Right kidney (tissue), 1 donor: ENCODE measurements at regions not wholly inside any gene's neighbourhood (a gene's known extent, or its start where the extent isn't known, plus 50 kb on each side); places are given as distances from the start of the nearest gene placed in this dataset.

ENCODE experiments used
- DNase-seq: peaks from one replicate; pipeline ENCODE4 v3.0.0-alpha.2; 2016

- no peak for DNase-seq
Measured at GRCh38 chr13:105509981-105510762, 1025.3 kb downstream of the EFNB2 start.

GRCh38 chr13:105506463-105506862 is 1029.0 kb downstream of the EFNB2 start:
- DNase-seq, result no peak

GRCh38 chr13:105502193-105502592 is 1033.3 kb downstream of the EFNB2 start:
- DNase-seq, result no peak

GRCh38 chr13:105497597-105497996 is 1037.9 kb downstream of the EFNB2 start:
- DNase-seq, result no peak

- DNase-seq, result no peak
Measured at GRCh38 chr13:105492216-105492615, 1043.2 kb downstream of the EFNB2 start.

GRCh38 chr13:105491345-105491744 is 1044.1 kb downstream of the EFNB2 start:
- DNase-seq, result no peak

GRCh38 chr13:105485081-105485480 is 1050.4 kb downstream of the EFNB2 start:
- no peak for DNase-seq

- DNase-seq, result no peak
Measured at GRCh38 chr13:105474983-105475610, 1060.4 kb downstream of the EFNB2 start.

- DNase-seq, result no peak
Measured at GRCh38 chr13:105471673-105472072, 1063.8 kb downstream of the EFNB2 start.

- no peak for DNase-seq
Measured at GRCh38 chr13:105466376-105466775, 1069.1 kb downstream of the EFNB2 start.

- no peak for DNase-seq
Measured at GRCh38 chr13:105465745-105466144, 1069.7 kb downstream of the EFNB2 start, which contains the start of gene DAOA. DAOA (plus strand) TSS chr13:105466045.

- DNase-seq, result no peak
Measured at GRCh38 chr13:105465251-105465650, 1070.2 kb downstream of the EFNB2 start.

- DNase-seq, result no peak
Measured at GRCh38 chr13:105464249-105464648, 1071.2 kb downstream of the EFNB2 start.

GRCh38 chr13:105463011-105463501 is 1072.4 kb downstream of the EFNB2 start:
- no peak for DNase-seq

GRCh38 chr13:105462098-105462497 is 1073.4 kb downstream of the EFNB2 start:
- no peak for DNase-seq

- DNase-seq, result no peak
Measured at GRCh38 chr13:105452895-105453294, 1082.6 kb downstream of the EFNB2 start.

GRCh38 chr13:105450784-105451183 is 1084.7 kb downstream of the EFNB2 start:
- DNase-seq, result no peak

- no peak for DNase-seq
Measured at GRCh38 chr13:105448811-105449210, 1086.7 kb downstream of the EFNB2 start.

GRCh38 chr13:105446197-105446596 is 1089.3 kb downstream of the EFNB2 start:
- DNase-seq, result no peak

GRCh38 chr13:105445796-105446195 is 1089.7 kb downstream of the EFNB2 start:
- no peak for DNase-seq

- DNase-seq, result no peak
Measured at GRCh38 chr13:105442949-105443699, 1092.3 kb downstream of the EFNB2 start.

GRCh38 chr13:105442040-105442439 is 1093.4 kb downstream of the EFNB2 start:
- DNase-seq, result no peak
